ENCODE measurements at regions not wholly inside any gene's neighbourhood (a gene's known extent, or its start where the extent isn't known, plus 50 kb on each side); places are given as distances from the start of the nearest gene placed in this dataset.

- DNase-seq (ENCODE audit: low spot score): no peak
- no peak for TF ChIP-seq CTCF (IDR thresholded peaks at IDR 0.05; ENCODE audit: extremely low read depth, insufficient read depth, missing control alignments)
- in situ Hi-C loops (cut with MboI; ENCODE audit: low pct_unique_long_range_greater_than_20kb, low sequenced_read_pairs, unreplicated experiment): no loop called here
Observed at GRCh38 chr6:152918991-152919390, 63.9 kb downstream of the FBXO5 start.

GRCh38 chr6:152920016-152920415 is 62.8 kb downstream of the FBXO5 start:
- in situ Hi-C loops (cut with MboI; ENCODE audit: low pct_unique_long_range_greater_than_20kb, low sequenced_read_pairs, unreplicated experiment): no loop called here
- no peak for TF ChIP-seq CTCF (IDR thresholded peaks at IDR 0.05; ENCODE audit: extremely low read depth, insufficient read depth, missing control alignments)
- no peak for DNase-seq (ENCODE audit: low spot score)
